Nephron (organoid): ENCODE measurements at regions not wholly inside any gene's neighbourhood (a gene's known extent, or its start where the extent isn't known, plus 50 kb on each side); places are given as distances from the start of the nearest gene placed in this dataset.
A peak's percentile ranks its signal among the peaks of the same experiment; 100 is the strongest.

Source experiments
- H3K27ac Mint-ChIP-seq, 3 experiments: 2 replicates each; pipeline ENCODE4 v1.8.0; 2020; ENCODE audit warnings: mixed read lengths in 3 of 3, mild to moderate bottlenecking in 2 of 3, moderate library complexity in 1 of 3
- H3K27me3 Mint-ChIP-seq: 2 replicates; pipeline ENCODE4 v1.8.0; 2021; ENCODE audit warnings: low read depth, mild to moderate bottlenecking, moderate library complexity, mixed read lengths
- H3K36me3 Mint-ChIP-seq: 2 replicates; pipeline ENCODE4 v1.8.0; 2020; ENCODE audit warnings: low read depth, mixed read lengths
- H3K4me1 Mint-ChIP-seq: 2 replicates; pipeline ENCODE4 v1.8.0; 2020; ENCODE audit warnings: mixed read lengths
- H3K4me3 Mint-ChIP-seq, 3 experiments: 2 replicates each; pipeline ENCODE4 v1.8.0; 2020; ENCODE audit warnings: mild to moderate bottlenecking in 3 of 3, mixed read lengths in 3 of 3, moderate library complexity in 2 of 3
- H3K9me3 Mint-ChIP-seq: 2 replicates; pipeline ENCODE4 v1.8.0; 2020; ENCODE audit warnings: mixed read lengths
- CTCF ChIP-seq, 3 experiments: fragments of 200-600 bp; sonication (generic); IDR thresholded peaks; one replicate each; pipeline ENCODE4 v1.5.0; 2021; ENCODE audit warnings: antibody characterized with exemption in 3 of 3; ENCODE audit not compliant: unreplicated experiment in 3 of 3

- no peaks in the 10 kb centered on the region for H3K27me3 Mint-ChIP-seq
- no peak overlapping the region for H3K27ac Mint-ChIP-seq
- H3K4me3 Mint-ChIP-seq: no peak overlapping the region
- H3K4me1 Mint-ChIP-seq: no peaks in the 10 kb centered on the region
- H3K36me3 Mint-ChIP-seq: no peaks in the 10 kb centered on the region
- TF ChIP-seq CTCF (IDR thresholded peaks at IDR 0.05; ENCODE audit: unreplicated experiment in 3 of 3): no peak
- H3K9me3 Mint-ChIP-seq: peaks cover 17% of the 10 kb centered on the region
Measured at GRCh38 chr9:20015427-20015931, 226.6 kb upstream of the SLC24A2 start.

DNA sequence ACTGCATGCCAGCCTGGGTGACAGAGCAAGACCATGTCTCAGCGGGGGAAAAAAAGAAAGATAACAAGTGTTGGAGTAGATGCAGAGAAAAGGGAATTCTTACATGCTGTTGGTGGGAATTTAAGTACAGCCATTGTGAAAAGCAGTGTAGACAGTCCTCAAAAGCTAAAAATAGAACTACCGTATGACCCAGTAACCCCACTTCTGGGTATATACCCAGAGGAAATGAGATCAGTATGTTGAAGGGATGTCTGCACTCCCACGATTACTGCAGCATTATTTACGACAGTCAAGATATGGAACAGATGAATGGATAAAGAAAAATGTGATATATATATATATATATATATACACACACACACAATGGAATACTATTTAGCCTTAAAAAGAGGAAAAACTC is 225.3 kb upstream of the SLC24A2 start:
- Mint-ChIP-seq H3K4me1 (no peaks in the 10 kb centered on the region), H3K36me3 (no peaks in the 10 kb centered on the region), H3K27me3 (peaks cover under 1% of the 10 kb centered on the region), H3K27ac (no peak overlapping the region), H3K9me3 (peaks cover 17% of the 10 kb centered on the region), H3K4me3 (no peak overlapping the region)
- no peak for TF ChIP-seq CTCF (IDR thresholded peaks at IDR 0.05; ENCODE audit: unreplicated experiment in 3 of 3)

GRCh38 chr9:20012232-20012631 is 223.4 kb upstream of the SLC24A2 start:
- H3K9me3 Mint-ChIP-seq: peaks cover 17% of the 10 kb centered on the region
- H3K4me1 Mint-ChIP-seq: no peaks in the 10 kb centered on the region
- H3K27me3 Mint-ChIP-seq: peaks cover 4% of the 10 kb centered on the region
- no peak overlapping the region for H3K27ac Mint-ChIP-seq
- no peak for TF ChIP-seq CTCF (IDR thresholded peaks at IDR 0.05; ENCODE audit: unreplicated experiment in 3 of 3)
- no peaks in the 10 kb centered on the region for H3K36me3 Mint-ChIP-seq
- no peak overlapping the region for H3K4me3 Mint-ChIP-seq

- TF ChIP-seq CTCF (IDR thresholded peaks at IDR 0.05; ENCODE audit: unreplicated experiment in 3 of 3): no peak
- Mint-ChIP-seq H3K36me3 (no peaks in the 10 kb centered on the region), H3K4me3 (no peak overlapping the region), H3K4me1 (no peaks in the 10 kb centered on the region), H3K27ac (no peak overlapping the region), H3K27me3 (peaks cover 4% of the 10 kb centered on the region), H3K9me3 (peaks cover 14% of the 10 kb centered on the region)
Measured at GRCh38 chr9:20009606-20010005, 220.8 kb upstream of the SLC24A2 start.

DNA sequence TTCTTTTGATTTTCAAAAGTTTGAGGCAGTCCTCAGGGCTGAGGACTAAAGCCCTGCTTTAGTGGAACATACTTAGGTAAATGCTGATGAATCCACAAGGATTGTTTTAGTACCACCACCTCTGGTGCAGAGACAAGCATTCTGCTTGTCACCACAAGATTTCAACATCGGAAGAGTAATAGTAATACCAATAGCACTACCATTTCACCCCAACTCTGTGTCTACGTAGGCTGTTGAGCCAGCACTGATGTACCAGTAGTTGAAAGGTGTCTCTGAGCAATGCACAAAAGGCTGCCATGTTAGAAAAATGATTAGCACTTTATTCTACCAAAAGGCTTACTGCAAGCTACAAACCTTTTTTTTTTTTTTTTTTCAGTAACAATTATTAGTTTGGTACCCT is 213.2 kb upstream of the SLC24A2 start:
- Mint-ChIP-seq H3K4me3 (no peak overlapping the region), H3K4me1 (peaks cover 18% of the 10 kb centered on the region), H3K27me3 (peaks cover 3% of the 10 kb centered on the region), H3K9me3 (no peaks in the 10 kb centered on the region), H3K27ac (no peak overlapping the region), H3K36me3 (no peaks in the 10 kb centered on the region)
- TF ChIP-seq CTCF (IDR thresholded peaks at IDR 0.05; ENCODE audit: unreplicated experiment in 3 of 3): no peak

DNA sequence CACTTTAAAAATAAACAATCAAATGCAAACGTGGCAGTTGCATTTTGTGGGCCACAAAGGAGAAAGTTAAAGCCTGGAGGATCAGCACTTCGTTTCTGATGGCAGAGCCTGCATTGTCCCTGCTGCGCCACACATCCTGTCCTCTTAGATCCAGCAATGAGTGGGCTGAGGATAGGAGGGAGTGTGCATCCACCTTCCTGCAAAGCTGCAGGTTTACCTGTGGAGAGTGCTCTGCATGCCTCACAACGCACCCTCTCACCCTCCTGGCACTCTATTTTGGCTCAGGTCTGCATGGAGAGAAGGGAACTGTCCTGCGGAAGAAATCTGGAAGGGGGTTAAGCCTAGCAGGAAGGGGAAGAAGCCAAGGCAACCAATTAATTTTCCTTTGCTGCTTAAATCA is 212.2 kb upstream of the SLC24A2 start:
- no peak for TF ChIP-seq CTCF (IDR thresholded peaks at IDR 0.05; ENCODE audit: unreplicated experiment in 3 of 3)
- Mint-ChIP-seq H3K4me1 (peaks cover 18% of the 10 kb centered on the region), H3K27me3 (peaks cover 3% of the 10 kb centered on the region), H3K36me3 (no peaks in the 10 kb centered on the region), H3K27ac (peak overlapping the region; percentile 17 to 84 (median 48)), H3K4me3 (no peak overlapping the region), H3K9me3 (no peaks in the 10 kb centered on the region)
